Liver (tissue), 8 donors: ENCODE measurements at regions not wholly inside any gene's neighbourhood (a gene's known extent, or its start where the extent isn't known, plus 50 kb on each side); places are given as distances from the start of the nearest gene placed in this dataset.

Experiments
- DNase-seq: peaks from one replicate; pipeline ENCODE4 v3.0.0-alpha.2; 2017; ENCODE audit warnings: low spot score
- H3K27ac ChIP-seq, 2 donors: one replicate each; pipeline ENCODE4 v1.7.0; 2013; ENCODE audit warnings: inconsistent platforms in 2 of 2, low read length in 2 of 2, control low read depth in 1 of 2, low read depth in 1 of 2, mild to moderate bottlenecking in 1 of 2
- H3K27me3 ChIP-seq, 4 donors: one replicate each; pipeline versions ENCODE4 v1.6.1 to v1.7.0; 2013; ENCODE audit warnings: low read length in 3 of 4, inconsistent platforms in 1 of 4, mild to moderate bottlenecking in 1 of 4, moderate library complexity in 1 of 4; ENCODE audit not compliant: control insufficient read depth in 4 of 4, insufficient read depth in 4 of 4
- H3K36me3 ChIP-seq, 4 donors: one replicate each; pipeline versions ENCODE4 v1.6.1 to v1.7.0; 2013; ENCODE audit warnings: low read length in 3 of 4, mild to moderate bottlenecking in 3 of 4, low read depth in 1 of 4, moderate library complexity in 1 of 4; ENCODE audit not compliant: control insufficient read depth in 4 of 4, insufficient read depth in 3 of 4
- H3K4me1 ChIP-seq, 4 donors: one replicate each; pipeline versions ENCODE4 v1.6.1 to v1.7.0; 2013; ENCODE audit warnings: low read length in 3 of 4, mild to moderate bottlenecking in 3 of 4, moderate library complexity in 1 of 4; ENCODE audit not compliant: control insufficient read depth in 4 of 4, insufficient read depth in 4 of 4
- H3K4me3 ChIP-seq, 3 donors: one replicate each; pipeline versions ENCODE4 v1.6.1 to v1.7.0; 2013; ENCODE audit warnings: low read length in 3 of 3, control low read depth in 1 of 3, low read depth in 1 of 3, mild to moderate bottlenecking in 1 of 3
- H3K9ac ChIP-seq, 2 donors: one replicate each; pipeline ENCODE4 v1.7.0; 2013; ENCODE audit warnings: low read length in 2 of 2, mild to moderate bottlenecking in 2 of 2, moderate library complexity in 2 of 2, control low read depth in 1 of 2, low read depth in 1 of 2
- H3K9me3 ChIP-seq, 4 donors: one replicate each; pipeline versions ENCODE4 v1.6.1 to v1.7.0; 2013; ENCODE audit warnings: low read length in 3 of 4; ENCODE audit not compliant: control insufficient read depth in 4 of 4
- EGR1 ChIP-seq, 2 donors: IDR thresholded peaks; 2 replicates each; pipeline ENCODE4 v1.6.1; 2016 to 2018; ENCODE audit warnings: antibody characterized with exemption in 2 of 2, low read depth in 2 of 2
- FOXA1 ChIP-seq: IDR thresholded peaks from 2 replicates; pipeline ENCODE4 v1.6.1; 2016; ENCODE audit warnings: antibody characterized with exemption
- FOXA2 ChIP-seq: IDR thresholded peaks from 2 replicates; pipeline ENCODE4 v1.6.1; 2016; ENCODE audit warnings: antibody characterized with exemption
- GABPA ChIP-seq, 2 donors: IDR thresholded peaks in 1 of 2; conservative IDR thresholded peaks in 1 of 2; 2 replicates each; pipeline ENCODE4 v1.6.1; 2016; ENCODE audit warnings: antibody characterized with exemption in 2 of 2, mild to moderate bottlenecking in 1 of 2, moderate library complexity in 1 of 2
- HNF4A ChIP-seq, 2 donors: conservative IDR thresholded peaks; 2 replicates each; pipeline ENCODE4 v1.6.1; 2016; ENCODE audit warnings: antibody characterized with exemption in 2 of 2, mild to moderate bottlenecking in 2 of 2
- HNF4G ChIP-seq: IDR thresholded peaks from 2 replicates; pipeline ENCODE4 v1.6.1; 2016; ENCODE audit warnings: antibody characterized with exemption
- JUND ChIP-seq, 2 donors: IDR thresholded peaks; 2 replicates each; pipeline ENCODE4 v1.6.1; 2016; ENCODE audit warnings: antibody characterized with exemption in 2 of 2
- NR2F2 ChIP-seq: IDR thresholded peaks from 2 replicates; pipeline ENCODE4 v1.6.1; 2016; ENCODE audit warnings: antibody characterized with exemption
- RAD21 ChIP-seq, 2 donors: IDR thresholded peaks; 2 replicates each; pipeline ENCODE4 v1.6.1; 2016; ENCODE audit warnings: antibody characterized with exemption in 2 of 2, mild to moderate bottlenecking in 2 of 2
- RXRA ChIP-seq, 2 donors: IDR thresholded peaks; 2 replicates each; pipeline ENCODE4 v1.6.1; 2017 to 2018; ENCODE audit warnings: antibody characterized with exemption in 2 of 2, mild to moderate bottlenecking in 1 of 2
- SP1 ChIP-seq: IDR thresholded peaks from 2 replicates; pipeline ENCODE4 v1.6.1; 2018; ENCODE audit warnings: antibody characterized with exemption, mild to moderate bottlenecking
- TAF1 ChIP-seq: conservative IDR thresholded peaks from 2 replicates; pipeline ENCODE4 v1.6.1; 2016; ENCODE audit warnings: antibody characterized with exemption, mild to moderate bottlenecking
- YY1 ChIP-seq: IDR thresholded peaks from 2 replicates; pipeline ENCODE4 v1.6.1; 2016; ENCODE audit warnings: antibody characterized with exemption, mild to moderate bottlenecking
- ZBTB33 ChIP-seq: IDR thresholded peaks from 2 replicates; pipeline ENCODE4 v1.6.1; 2016; ENCODE audit warnings: antibody characterized with exemption
- WGBS: extraction: QIAGEN DNeasy Blood & Tissue Kit; methylation state at CpG from one replicate; pipeline ENCODE4 v1.1.7; 2013; 5-methylcytosine and 5-hydroxymethylcytosine counted together
- TF ChIP-seq, protein P1 (sequence below): IDR thresholded peaks from 2 replicates; pipeline ENCODE4 v1.6.1; 2016; ENCODE audit warnings: antibody characterized with exemption, mild to moderate bottlenecking
- TF ChIP-seq, protein P2 (sequence below): IDR thresholded peaks from 2 replicates; pipeline ENCODE4 v1.6.1; 2016; ENCODE audit warnings: antibody characterized with exemption
- TF ChIP-seq, protein P3 (sequence below): fragments of 150-350 bp; IDR thresholded peaks from 2 replicates; pipeline ENCODE4 v1.5.1; 2017; ENCODE audit warnings: improper control_type of control experiment, low read depth, low read length; ENCODE audit not compliant: missing input control
- TF ChIP-seq, protein P4 (sequence below): IDR thresholded peaks from 2 replicates; pipeline ENCODE4 v1.6.1; 2016; ENCODE audit warnings: antibody characterized with exemption
- donor health status: healthy.
- donor health status: healthy.
- donor health status: healthy.
- donor health status: healthy.
- donor health status: healthy.

DNA sequence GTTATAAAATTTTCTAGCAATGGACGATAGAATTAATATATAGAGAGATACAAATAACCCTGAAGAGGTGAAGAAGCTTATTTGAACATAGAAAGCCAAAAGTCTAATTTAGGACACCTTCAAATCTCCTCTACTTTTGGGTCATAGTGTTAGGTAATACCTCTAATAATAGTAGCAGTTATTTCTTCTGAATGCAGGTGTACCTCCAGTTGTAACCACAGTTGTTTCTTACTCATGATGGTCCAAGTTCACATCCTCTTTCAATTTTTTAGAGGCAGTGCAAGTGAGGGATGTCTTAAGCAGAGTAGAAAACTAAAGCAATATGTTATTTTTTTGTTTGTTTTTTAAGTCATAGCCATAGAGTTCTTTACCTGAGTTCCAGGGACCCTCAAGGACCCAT lies 429.5 kb downstream of the CCDC85A start:
- Histone ChIP-seq H3K36me3 (no peaks in the 10 kb centered on the region), H3K4me1 (no peaks in the 10 kb centered on the region), H3K27me3 (no peaks in the 10 kb centered on the region), H3K4me3 (no peak overlapping the region), H3K9ac (no peak overlapping the region), H3K9me3 (no peaks in the 10 kb centered on the region), H3K27ac (no peak overlapping the region)
- 38% methylated on average over 1 of the region's 1 CpG for WGBS
- DNase-seq: no peak
- no peak for TF ChIP-seq TAF1
- TF ChIP-seq FOXA2: no peak
- no peak for TF ChIP-seq ZBTB33
- TF ChIP-seq HNF4A (conservative IDR thresholded peaks at IDR 0.05): no peak
- TF ChIP-seq FOXA1: no peak
- TF ChIP-seq, protein P1, sequence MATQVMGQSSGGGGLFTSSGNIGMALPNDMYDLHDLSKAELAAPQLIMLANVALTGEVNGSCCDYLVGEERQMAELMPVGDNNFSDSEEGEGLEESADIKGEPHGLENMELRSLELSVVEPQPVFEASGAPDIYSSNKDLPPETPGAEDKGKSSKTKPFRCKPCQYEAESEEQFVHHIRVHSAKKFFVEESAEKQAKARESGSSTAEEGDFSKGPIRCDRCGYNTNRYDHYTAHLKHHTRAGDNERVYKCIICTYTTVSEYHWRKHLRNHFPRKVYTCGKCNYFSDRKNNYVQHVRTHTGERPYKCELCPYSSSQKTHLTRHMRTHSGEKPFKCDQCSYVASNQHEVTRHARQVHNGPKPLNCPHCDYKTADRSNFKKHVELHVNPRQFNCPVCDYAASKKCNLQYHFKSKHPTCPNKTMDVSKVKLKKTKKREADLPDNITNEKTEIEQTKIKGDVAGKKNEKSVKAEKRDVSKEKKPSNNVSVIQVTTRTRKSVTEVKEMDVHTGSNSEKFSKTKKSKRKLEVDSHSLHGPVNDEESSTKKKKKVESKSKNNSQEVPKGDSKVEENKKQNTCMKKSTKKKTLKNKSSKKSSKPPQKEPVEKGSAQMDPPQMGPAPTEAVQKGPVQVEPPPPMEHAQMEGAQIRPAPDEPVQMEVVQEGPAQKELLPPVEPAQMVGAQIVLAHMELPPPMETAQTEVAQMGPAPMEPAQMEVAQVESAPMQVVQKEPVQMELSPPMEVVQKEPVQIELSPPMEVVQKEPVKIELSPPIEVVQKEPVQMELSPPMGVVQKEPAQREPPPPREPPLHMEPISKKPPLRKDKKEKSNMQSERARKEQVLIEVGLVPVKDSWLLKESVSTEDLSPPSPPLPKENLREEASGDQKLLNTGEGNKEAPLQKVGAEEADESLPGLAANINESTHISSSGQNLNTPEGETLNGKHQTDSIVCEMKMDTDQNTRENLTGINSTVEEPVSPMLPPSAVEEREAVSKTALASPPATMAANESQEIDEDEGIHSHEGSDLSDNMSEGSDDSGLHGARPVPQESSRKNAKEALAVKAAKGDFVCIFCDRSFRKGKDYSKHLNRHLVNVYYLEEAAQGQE: no peak
- TF ChIP-seq HNF4G: no peak
- no peak for TF ChIP-seq YY1
- no peak for TF ChIP-seq RAD21 (IDR thresholded peaks at IDR 0.05)
- TF ChIP-seq SP1: no peak
- TF ChIP-seq GABPA (IDR thresholded peaks at IDR 0.05 in 1 of 2, conservative IDR thresholded peaks at IDR 0.05 in 1 of 2): no peak
- TF ChIP-seq EGR1 (IDR thresholded peaks at IDR 0.05; ENCODE audit: low read depth in 2 of 2): no peak
- TF ChIP-seq JUND (IDR thresholded peaks at IDR 0.05): no peak
- TF ChIP-seq, protein P2, sequence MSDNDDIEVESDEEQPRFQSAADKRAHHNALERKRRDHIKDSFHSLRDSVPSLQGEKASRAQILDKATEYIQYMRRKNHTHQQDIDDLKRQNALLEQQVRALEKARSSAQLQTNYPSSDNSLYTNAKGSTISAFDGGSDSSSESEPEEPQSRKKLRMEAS: no peak
- TF ChIP-seq, protein P3, sequence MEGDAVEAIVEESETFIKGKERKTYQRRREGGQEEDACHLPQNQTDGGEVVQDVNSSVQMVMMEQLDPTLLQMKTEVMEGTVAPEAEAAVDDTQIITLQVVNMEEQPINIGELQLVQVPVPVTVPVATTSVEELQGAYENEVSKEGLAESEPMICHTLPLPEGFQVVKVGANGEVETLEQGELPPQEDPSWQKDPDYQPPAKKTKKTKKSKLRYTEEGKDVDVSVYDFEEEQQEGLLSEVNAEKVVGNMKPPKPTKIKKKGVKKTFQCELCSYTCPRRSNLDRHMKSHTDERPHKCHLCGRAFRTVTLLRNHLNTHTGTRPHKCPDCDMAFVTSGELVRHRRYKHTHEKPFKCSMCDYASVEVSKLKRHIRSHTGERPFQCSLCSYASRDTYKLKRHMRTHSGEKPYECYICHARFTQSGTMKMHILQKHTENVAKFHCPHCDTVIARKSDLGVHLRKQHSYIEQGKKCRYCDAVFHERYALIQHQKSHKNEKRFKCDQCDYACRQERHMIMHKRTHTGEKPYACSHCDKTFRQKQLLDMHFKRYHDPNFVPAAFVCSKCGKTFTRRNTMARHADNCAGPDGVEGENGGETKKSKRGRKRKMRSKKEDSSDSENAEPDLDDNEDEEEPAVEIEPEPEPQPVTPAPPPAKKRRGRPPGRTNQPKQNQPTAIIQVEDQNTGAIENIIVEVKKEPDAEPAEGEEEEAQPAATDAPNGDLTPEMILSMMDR: no peak
- no peak for TF ChIP-seq NR2F2
- TF ChIP-seq RXRA (IDR thresholded peaks at IDR 0.05): no peak
- TF ChIP-seq, protein P4, sequence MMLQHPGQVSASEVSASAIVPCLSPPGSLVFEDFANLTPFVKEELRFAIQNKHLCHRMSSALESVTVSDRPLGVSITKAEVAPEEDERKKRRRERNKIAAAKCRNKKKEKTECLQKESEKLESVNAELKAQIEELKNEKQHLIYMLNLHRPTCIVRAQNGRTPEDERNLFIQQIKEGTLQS: no peak

- no peaks in the 10 kb centered on the region for H3K9me3 ChIP-seq
- no peak overlapping the region for H3K9ac ChIP-seq
- H3K4me1 ChIP-seq: no peaks in the 10 kb centered on the region
- DNase-seq: no peak
- no peak for TF ChIP-seq TAF1
- no peak for TF ChIP-seq ZBTB33
- no peak for TF ChIP-seq YY1
- no peaks in the 10 kb centered on the region for H3K36me3 ChIP-seq
- no peak overlapping the region for H3K4me3 ChIP-seq
- no peak overlapping the region for H3K27ac ChIP-seq
- 95% methylated on average over 1 of the region's 1 CpG for WGBS
- H3K27me3 ChIP-seq: no peaks in the 10 kb centered on the region
These were observed 430.1 kb downstream of the CCDC85A start for GRCh38 chr2:56613920-56614319.
